BJ (cell line): ENCODE measurements at regions not wholly inside any gene's neighbourhood (a gene's known extent, or its start where the extent isn't known, plus 50 kb on each side); places are given as distances from the start of the nearest gene placed in this dataset.

Experiments used
- CTCF ChIA-PET: fragments of 350-600 bp; formaldehyde crosslinking; extraction: SDS; loops from one replicate; lab custom pipeline; 2021; ENCODE audit warnings: antibody characterized with exemption, inconsistent platforms; lab: Yijun Ruan, JAX
- POLR2A ChIA-PET: fragments of 300-600 bp; sonication (Branson Sonifier 250); formaldehyde crosslinking; extraction: SDS; loops from one replicate; lab custom pipeline; 2021; ENCODE audit warnings: antibody characterized with exemption; lab: Charles Lee
- DNase-seq: peaks from one replicate; pipeline ENCODE4 v3.0.0-alpha.2; 2011; ENCODE audit warnings: low read depth
- H3K27me3 ChIP-seq: 2 replicates; pipeline ENCODE4 v1.6.0; 2011; ENCODE audit warnings: low read length; ENCODE audit not compliant: control insufficient read depth, insufficient read depth
- H3K36me3 ChIP-seq: 2 replicates; pipeline ENCODE4 v1.5.1; 2011; ENCODE audit warnings: low read length; ENCODE audit not compliant: control insufficient read depth, insufficient read depth
- H3K4me3 ChIP-seq: 2 replicates; pipeline ENCODE4 v1.5.1; 2011; ENCODE audit warnings: low read depth, mild to moderate bottlenecking, control low read depth, low read length
- TF ChIP-seq, protein P1 (sequence below): IDR thresholded peaks from 2 replicates; pipeline ENCODE4 v1.5.1; 2011; ENCODE audit warnings: low read depth, mild to moderate bottlenecking, control low read depth, inconsistent platforms, low read length, moderate library complexity; ENCODE audit not compliant: insufficient read depth

DNA sequence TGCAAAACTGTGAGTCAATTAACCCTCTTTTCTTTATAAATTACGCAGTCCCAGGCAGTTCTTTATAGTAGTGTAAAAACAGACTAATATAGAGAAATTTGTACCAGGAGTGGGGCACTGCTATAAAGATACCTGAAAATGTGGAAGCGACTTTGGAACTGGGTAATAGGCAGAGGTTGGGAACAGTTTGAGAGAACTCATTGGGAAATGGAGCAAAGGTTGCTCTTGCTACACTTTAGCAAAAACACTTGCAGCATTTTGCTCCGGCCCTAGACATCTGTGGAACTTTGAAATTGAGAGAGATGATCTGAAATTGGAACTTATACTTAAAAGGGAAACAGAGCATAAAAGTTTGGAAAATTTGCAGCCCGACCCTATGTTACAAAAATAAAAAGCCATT lies 810.9 kb downstream of the LTN1 start:
- DNase-seq = no peak
- CTCF ChIA-PET = no interaction called here
- Histone ChIP-seq H3K36me3 (no peaks in the 10 kb centered on the region), H3K27me3 (no peaks in the 10 kb centered on the region), H3K4me3 (no peak overlapping the region)
- TF ChIP-seq, protein P1, sequence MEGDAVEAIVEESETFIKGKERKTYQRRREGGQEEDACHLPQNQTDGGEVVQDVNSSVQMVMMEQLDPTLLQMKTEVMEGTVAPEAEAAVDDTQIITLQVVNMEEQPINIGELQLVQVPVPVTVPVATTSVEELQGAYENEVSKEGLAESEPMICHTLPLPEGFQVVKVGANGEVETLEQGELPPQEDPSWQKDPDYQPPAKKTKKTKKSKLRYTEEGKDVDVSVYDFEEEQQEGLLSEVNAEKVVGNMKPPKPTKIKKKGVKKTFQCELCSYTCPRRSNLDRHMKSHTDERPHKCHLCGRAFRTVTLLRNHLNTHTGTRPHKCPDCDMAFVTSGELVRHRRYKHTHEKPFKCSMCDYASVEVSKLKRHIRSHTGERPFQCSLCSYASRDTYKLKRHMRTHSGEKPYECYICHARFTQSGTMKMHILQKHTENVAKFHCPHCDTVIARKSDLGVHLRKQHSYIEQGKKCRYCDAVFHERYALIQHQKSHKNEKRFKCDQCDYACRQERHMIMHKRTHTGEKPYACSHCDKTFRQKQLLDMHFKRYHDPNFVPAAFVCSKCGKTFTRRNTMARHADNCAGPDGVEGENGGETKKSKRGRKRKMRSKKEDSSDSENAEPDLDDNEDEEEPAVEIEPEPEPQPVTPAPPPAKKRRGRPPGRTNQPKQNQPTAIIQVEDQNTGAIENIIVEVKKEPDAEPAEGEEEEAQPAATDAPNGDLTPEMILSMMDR = no peak
- POLR2A ChIA-PET = no interaction called here

- no peaks in the 10 kb centered on the region for H3K27me3 ChIP-seq
- CTCF ChIA-PET = no interaction called here
- no peak overlapping the region for H3K4me3 ChIP-seq
- DNase-seq = no peak
- POLR2A ChIA-PET = no interaction called here
- TF ChIP-seq, protein P1 = no peak
- no peaks in the 10 kb centered on the region for H3K36me3 ChIP-seq
Observed at GRCh38 chr21:28179136-28179535, 813.5 kb downstream of the LTN1 start.

DNA sequence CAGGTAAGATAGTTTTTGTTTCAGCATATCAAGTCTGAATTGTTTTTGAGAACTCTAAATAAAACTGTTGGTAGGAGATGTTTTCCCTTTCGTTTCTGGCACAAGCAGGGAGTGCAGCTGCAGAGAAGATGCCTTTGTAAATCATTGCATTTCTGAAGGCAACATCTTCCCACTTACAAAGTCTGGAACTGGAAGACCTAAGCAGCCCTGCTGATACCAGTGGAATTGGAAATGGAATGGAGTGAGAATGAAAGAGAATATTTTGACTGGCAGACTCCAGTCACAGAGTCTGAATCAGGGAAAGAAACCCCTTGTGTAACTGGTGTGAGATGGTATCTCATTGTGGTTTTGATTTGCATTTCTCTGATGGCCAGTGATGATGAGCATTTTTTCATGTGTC lies 815.6 kb downstream of the LTN1 start:
- Histone ChIP-seq H3K4me3 (no peak overlapping the region), H3K36me3 (no peaks in the 10 kb centered on the region), H3K27me3 (no peaks in the 10 kb centered on the region)
- ChIA-PET CTCF (no interaction called here), POLR2A (no interaction called here)
- TF ChIP-seq, protein P1 = no peak
- no peak for DNase-seq

- no peak for DNase-seq
- Histone ChIP-seq H3K27me3 (no peaks in the 10 kb centered on the region), H3K36me3 (no peaks in the 10 kb centered on the region), H3K4me3 (no peak overlapping the region)
- TF ChIP-seq, protein P1 = no peak
- ChIA-PET CTCF (no interaction called here), POLR2A (no interaction called here)
Observed at GRCh38 chr21:28174701-28175100, 818.0 kb downstream of the LTN1 start.

DNA sequence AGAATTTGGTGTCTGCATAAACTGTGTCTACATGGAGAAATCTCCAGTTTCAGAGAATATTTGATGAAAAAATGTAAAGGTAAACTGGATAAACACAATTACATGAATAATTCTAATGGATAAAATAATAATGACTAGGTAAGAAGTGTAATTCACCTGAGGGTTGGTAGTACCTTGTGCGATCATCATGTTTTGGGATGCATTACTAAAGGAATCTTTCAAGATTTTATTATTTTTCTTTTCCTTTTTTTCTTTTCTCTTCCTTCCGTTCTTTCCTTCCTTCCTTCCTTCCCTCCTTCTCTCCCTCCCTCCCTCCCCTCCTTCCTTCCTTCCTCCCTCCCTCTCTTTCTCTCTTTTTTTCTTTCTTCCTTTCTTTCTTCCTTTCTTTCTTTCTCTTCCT lies 818.7 kb downstream of the LTN1 start:
- no peaks in the 10 kb centered on the region for H3K27me3 ChIP-seq
- H3K4me3 ChIP-seq = no peak overlapping the region
- CTCF ChIA-PET = no interaction called here
- DNase-seq = no peak
- H3K36me3 ChIP-seq = no peaks in the 10 kb centered on the region
- POLR2A ChIA-PET = no interaction called here
- TF ChIP-seq, protein P1 = no peak
